K562 (cell line): ENCODE measurements at regions not wholly inside any gene's neighbourhood (a gene's known extent, or its start where the extent isn't known, plus 50 kb on each side); places are given as distances from the start of the nearest gene placed in this dataset.

ENCODE experiments used
- ATF3 ChIP-seq, 2 experiments: fragments of 450-650 bp in 1 of 2; sonication (generic) in 1 of 2; formaldehyde crosslinking in 1 of 2; IDR thresholded peaks in 1 of 2; conservative IDR thresholded peaks in 1 of 2; 2 replicates each; pipeline versions ENCODE4 v1.6.1 to v1.8.1; 2016 to 2023; ENCODE audit warnings: mild to moderate bottlenecking in 2 of 2, moderate library complexity in 2 of 2, inconsistent platforms in 1 of 2, missing genetic modification reagents in 1 of 2
- CREB1 ChIP-seq, 2 experiments: sonication (generic) in 1 of 2; formaldehyde crosslinking in 1 of 2; IDR thresholded peaks; 2 replicates each; pipeline versions ENCODE4 v1.6.1 to v1.8.0; 2012 to 2022; ENCODE audit warnings: inconsistent platforms in 1 of 2, mild to moderate bottlenecking in 1 of 2, missing genetic modification reagents in 1 of 2, moderate library complexity in 1 of 2
- KLF16 ChIP-seq: IDR thresholded peaks from 2 replicates; pipeline ENCODE4 v1.6.1; 2016; ENCODE audit warnings: antibody characterized with exemption
- NFE2 ChIP-seq: IDR thresholded peaks from 2 replicates; pipeline ENCODE4 v1.6.1; 2014; ENCODE audit warnings: antibody characterized with exemption, low read depth
- TCF7 ChIP-seq: sonication (generic); IDR thresholded peaks from 2 replicates; pipeline ENCODE4 v1.6.1; 2016; ENCODE audit warnings: antibody characterized with exemption, borderline replicate concordance
- ZBTB7A ChIP-seq: IDR thresholded peaks from 2 replicates; pipeline ENCODE4 v1.6.1; 2011; ENCODE audit warnings: low read depth, mild to moderate bottlenecking, low read length, moderate library complexity, borderline replicate concordance; ENCODE audit not compliant: control insufficient read depth
- ZNF23 ChIP-seq: fragments of 250-450 bp; sonication (Bioruptor Pico); IDR thresholded peaks from 2 replicates; pipeline ENCODE4 v1.4.0; 2020; ENCODE audit warnings: mild to moderate bottlenecking
- ZNF561 ChIP-seq: fragments of 450-650 bp; formaldehyde crosslinking; conservative IDR thresholded peaks from 2 replicates; pipeline ENCODE4 v1.4.0; 2020; ENCODE audit warnings: mild to moderate bottlenecking, moderate library complexity

GRCh38 chr5:166916021-166916420 is 1375.4 kb upstream of the WWC1 start:
- TF ChIP-seq NFE2, result no peak
- TF ChIP-seq ZNF23 (CRISPR knock-in tag), result no peak
- TF ChIP-seq TCF7, result no peak
- no peak for TF ChIP-seq ZBTB7A
- TF ChIP-seq KLF16, result no peak
- TF ChIP-seq CREB1 (IDR thresholded peaks at IDR 0.05), result no peak
- TF ChIP-seq CREB1 (CRISPR knock-in tag; IDR thresholded peaks at IDR 0.05), result no peak
- TF ChIP-seq ATF3 (IDR thresholded peaks at IDR 0.05), result no peak
- TF ChIP-seq ATF3 (CRISPR knock-in tag; conservative IDR thresholded peaks at IDR 0.05), result no peak
- no peak for TF ChIP-seq ZNF561 (CRISPR knock-in tag)
